A549 (cell line): ENCODE measurements at regions not wholly inside any gene's neighbourhood (a gene's known extent, or its start where the extent isn't known, plus 50 kb on each side); places are given as distances from the start of the nearest gene placed in this dataset.

Experiments used
- CEBPB ChIP-seq, 2 experiments: fragments of >200 bp in 1 of 2; sonication (Bioruptor Twin) in 1 of 2; formaldehyde crosslinking in 1 of 2; IDR thresholded peaks; 2 replicates each; pipeline ENCODE4 v1.6.1; 2012 to 2016
- CHD4 ChIP-seq: fragments of 200-600 bp; sonication (generic); IDR thresholded peaks from 2 replicates; pipeline ENCODE4 v1.6.1; 2016; ENCODE audit warnings: antibody characterized with exemption, mild to moderate bottlenecking, borderline replicate concordance
- CTCF ChIP-seq: fragments of >200 bp; sonication (Bioruptor Twin); formaldehyde crosslinking; IDR thresholded peaks from 3 replicates; pipeline ENCODE4 v1.5.1; 2016
- EHMT2 ChIP-seq: fragments of 200-600 bp; sonication (generic); IDR thresholded peaks from 2 replicates; pipeline ENCODE4 v1.6.1; 2016; ENCODE audit warnings: antibody characterized with exemption, low read depth, mild to moderate bottlenecking, moderate library complexity
- EP300 ChIP-seq, 2 experiments: fragments of >200 bp; sonication (Bioruptor Twin); formaldehyde crosslinking; IDR thresholded peaks; 2 replicates in 1 of 2; 3 replicates in 1 of 2; pipeline ENCODE4 v1.6.1; 2016 to 2017
- JUNB ChIP-seq: fragments of >200 bp; sonication (Bioruptor Twin); formaldehyde crosslinking; IDR thresholded peaks from 2 replicates; pipeline ENCODE4 v1.6.1; 2016
- MAX ChIP-seq: IDR thresholded peaks from 2 replicates; pipeline ENCODE4 v1.6.1; 2012
- NR3C1 ChIP-seq: fragments of >200 bp; sonication (Bioruptor Twin); formaldehyde crosslinking; IDR thresholded peaks from 3 replicates; pipeline ENCODE4 v1.6.1; 2017
- PBX3 ChIP-seq: IDR thresholded peaks from 2 replicates; pipeline ENCODE4 v1.6.1; 2012
- POLR2A ChIP-seq: IDR thresholded peaks from 2 replicates; pipeline ENCODE4 v1.6.1; 2012; ENCODE audit warnings: mild to moderate bottlenecking, low read length
- RAD21 ChIP-seq, 2 experiments: fragments of >200 bp in 1 of 2; sonication (Bioruptor Twin) in 1 of 2; formaldehyde crosslinking in 1 of 2; IDR thresholded peaks in 1 of 2; conservative IDR thresholded peaks in 1 of 2; 2 replicates in 1 of 2; 3 replicates in 1 of 2; pipeline ENCODE4 v1.6.1; 2012 to 2018; ENCODE audit warnings: inconsistent platforms in 1 of 2
- REST ChIP-seq: fragments of 200-600 bp; sonication (generic); IDR thresholded peaks from 2 replicates; pipeline ENCODE4 v1.6.1; 2016; ENCODE audit warnings: antibody characterized with exemption, mild to moderate bottlenecking, moderate library complexity
- ZNF302 ChIP-seq: fragments of 250-450 bp; sonication (Bioruptor Pico); IDR thresholded peaks from 2 replicates; pipeline ENCODE4 v1.9.0; 2021; ENCODE audit warnings: inconsistent platforms, mild to moderate bottlenecking, moderate library complexity

GRCh38 chr4:25536564-25537320 is 118.9 kb upstream of the SLC34A2 start:
- TF ChIP-seq CEBPB (IDR thresholded peaks at IDR 0.05) (no peak), POLR2A (no peak), MAX (no peak), REST (no peak), CHD4 (no peak), EP300 (IDR thresholded peaks at IDR 0.05) (no peak), JUNB (no peak), PBX3 (no peak), CTCF (no peak), EHMT2 (no peak), ZNF302 (CRISPR knock-in tag) (no peak), NR3C1 (no peak), RAD21 (conservative IDR thresholded peaks at IDR 0.05 in 1 of 2, IDR thresholded peaks at IDR 0.05 in 1 of 2) (no peak)
